Adrenal gland (tissue), 9 donors: ENCODE measurements at regions not wholly inside any gene's neighbourhood (a gene's known extent, or its start where the extent isn't known, plus 50 kb on each side); places are given as distances from the start of the nearest gene placed in this dataset.

Source experiments
- DNase-seq, 7 donors: peaks; one replicate each; pipeline ENCODE4 v3.0.0-alpha.2; 2019 to 2020
- H3K27ac ChIP-seq, 5 donors: fragments of 200-600 bp; sonication (generic) in 4 of 5; 1 replicate in 3 of 5; 2 replicates in 2 of 5; pipeline versions ENCODE4 v1.5.1 to v1.8.0; 2016 to 2020; ENCODE audit warnings: mild to moderate bottlenecking in 1 of 5
- H3K27me3 ChIP-seq: fragments of 200-600 bp; 2 replicates; pipeline ENCODE4 v1.8.0; 2021
- H3K36me3 ChIP-seq, 2 donors: fragments of 200-600 bp; replicated peaks in 1 of 2; 1 replicate in 1 of 2; 2 replicates in 1 of 2; pipeline versions ENCODE4 v1.5.1 to v1.8.0; 2018 to 2022
- H3K4me1 ChIP-seq, 2 donors: fragments of 200-600 bp; replicated peaks in 1 of 2; 1 replicate in 1 of 2; 2 replicates in 1 of 2; pipeline versions ENCODE4 v1.5.1 to v1.8.0; 2018 to 2021
- H3K4me3 ChIP-seq, 4 donors: fragments of 200-600 bp; sonication (generic) in 3 of 4; one replicate each; pipeline ENCODE4 v1.5.1; 2016 to 2018
- H3K9me3 ChIP-seq, 3 donors: fragments of 200-600 bp; sonication (generic) in 1 of 3; replicated peaks in 1 of 3; 1 replicate in 2 of 3; 2 replicates in 1 of 3; pipeline versions ENCODE4 v1.5.1 to v1.8.0; 2016 to 2021
- CTCF ChIP-seq, 6 experiments: fragments of 450-650 bp in 4 of 6; fragments of 200-600 bp in 2 of 6; sonication (generic) in 1 of 6; IDR thresholded peaks; 1 replicate in 5 of 6; 2 replicates in 1 of 6; pipeline versions ENCODE4 v1.5.1 to v1.8.0; 2016 to 2021; ENCODE audit warnings: antibody characterized with exemption in 6 of 6, mild to moderate bottlenecking in 2 of 6, moderate library complexity in 1 of 6
- POLR2A ChIP-seq, 2 donors: fragments of 450-650 bp; IDR thresholded peaks; one replicate each; pipeline ENCODE4 v1.6.1; 2017; ENCODE audit warnings: antibody characterized with exemption in 2 of 2, mild to moderate bottlenecking in 2 of 2, moderate library complexity in 1 of 2
- WGBS, 4 donors: extraction: QIAGEN DNeasy Blood & Tissue Kit in 2 of 4; methylation state at CpG; one replicate each; pipeline versions ENCODE4 v1.1.5 to v1.1.7; 2013 to 2017; 5-methylcytosine and 5-hydroxymethylcytosine counted together
- intact Hi-C, 2 donors: fragments of 100-400 bp; cut with DNase I; formaldehyde crosslinking; loops; one replicate each; pipeline versions ENCODE4 v1.14.1 to v1.15.0; 2022 to 2023
- donor health status: healthy with polysubstance abuse.
- donor health status: Bipolar disorder and iron deficiency.
- donor health status: DM: yes; HTN: yes; CAD: no.
- donor health status: DM: no; HTN: no; CAD: no.
- donor health status: DM: no; HTN: no; CAD: no.

GRCh38 chr3:16801698-16802097, 83.1 kb upstream of the PLCL2 start:
- Histone ChIP-seq H3K36me3 (no peaks in the 10 kb centered on the region), H3K27me3 (no peaks in the 10 kb centered on the region), H3K27ac (peak overlapping the region in 2 of 5 donors; percentile 27 to 44), H3K9me3 (no peaks in the 10 kb centered on the region), H3K4me3 (no peak overlapping the region), H3K4me1 (peaks cover 0 to 4% of the 10 kb centered on the region in 2 donors)
- DNase-seq: peak in 1 of 7 donors; percentile 60
- TF ChIP-seq CTCF (IDR thresholded peaks at IDR 0.05) (no peak), POLR2A (IDR thresholded peaks at IDR 0.05) (no peak)
- intact Hi-C loops: no loop called here
- WGBS, 4 donors: 62 to 69% (median 62%) methylated on average over 5 of the region's 5 CpGs

- no peak for TF ChIP-seq POLR2A (IDR thresholded peaks at IDR 0.05)
- no peak for TF ChIP-seq CTCF (IDR thresholded peaks at IDR 0.05)
- 58 to 74% (median 67%) methylated on average over 3 of the region's 3 CpGs for WGBS, 4 donors
- intact Hi-C loops: no loop called here
- Histone ChIP-seq H3K27me3 (no peaks in the 10 kb centered on the region), H3K27ac (peak overlapping the region in 2 of 5 donors; percentile 27 to 44), H3K4me3 (no peak overlapping the region), H3K9me3 (no peaks in the 10 kb centered on the region), H3K36me3 (no peaks in the 10 kb centered on the region), H3K4me1 (peaks cover 0 to under 1% of the 10 kb centered on the region in 2 donors)
- DNase-seq: no peak
Observed at GRCh38 chr3:16802389-16802788, 82.4 kb upstream of the PLCL2 start.

- no peaks in the 10 kb centered on the region for H3K9me3 ChIP-seq
- no peaks in the 10 kb centered on the region for H3K4me1 ChIP-seq
- intact Hi-C loops: no loop called here
- no peaks in the 10 kb centered on the region for H3K36me3 ChIP-seq
- 91 to 97% (median 96%) methylated on average over 4 of the region's 4 CpGs for WGBS, 4 donors
- H3K4me3 ChIP-seq: no peak overlapping the region
- no peak for DNase-seq
- H3K27ac ChIP-seq: no peak overlapping the region
- H3K27me3 ChIP-seq: no peaks in the 10 kb centered on the region
- TF ChIP-seq POLR2A (IDR thresholded peaks at IDR 0.05) (no peak), CTCF (IDR thresholded peaks at IDR 0.05) (no peak)
Observed at GRCh38 chr3:16803019-16803418, 81.7 kb upstream of the PLCL2 start.

- DNase-seq: no peak
- 83 to 89% (median 86%) methylated on average over 6 of the region's 6 CpGs for WGBS, 4 donors
- TF ChIP-seq CTCF (IDR thresholded peaks at IDR 0.05) (no peak), POLR2A (IDR thresholded peaks at IDR 0.05) (no peak)
- no peak overlapping the region for H3K27ac ChIP-seq
- no peaks in the 10 kb centered on the region for H3K4me1 ChIP-seq
- H3K9me3 ChIP-seq: no peaks in the 10 kb centered on the region
- H3K4me3 ChIP-seq: no peak overlapping the region
- intact Hi-C loops: no loop called here
- H3K36me3 ChIP-seq: no peaks in the 10 kb centered on the region
- H3K27me3 ChIP-seq: no peaks in the 10 kb centered on the region
Observed at GRCh38 chr3:16807391-16807790, 77.4 kb upstream of the PLCL2 start.
